ENCODE measurements at regions not wholly inside any gene's neighbourhood (a gene's known extent, or its start where the extent isn't known, plus 50 kb on each side); places are given as distances from the start of the nearest gene placed in this dataset.

- TF ChIP-seq, protein P1, sequence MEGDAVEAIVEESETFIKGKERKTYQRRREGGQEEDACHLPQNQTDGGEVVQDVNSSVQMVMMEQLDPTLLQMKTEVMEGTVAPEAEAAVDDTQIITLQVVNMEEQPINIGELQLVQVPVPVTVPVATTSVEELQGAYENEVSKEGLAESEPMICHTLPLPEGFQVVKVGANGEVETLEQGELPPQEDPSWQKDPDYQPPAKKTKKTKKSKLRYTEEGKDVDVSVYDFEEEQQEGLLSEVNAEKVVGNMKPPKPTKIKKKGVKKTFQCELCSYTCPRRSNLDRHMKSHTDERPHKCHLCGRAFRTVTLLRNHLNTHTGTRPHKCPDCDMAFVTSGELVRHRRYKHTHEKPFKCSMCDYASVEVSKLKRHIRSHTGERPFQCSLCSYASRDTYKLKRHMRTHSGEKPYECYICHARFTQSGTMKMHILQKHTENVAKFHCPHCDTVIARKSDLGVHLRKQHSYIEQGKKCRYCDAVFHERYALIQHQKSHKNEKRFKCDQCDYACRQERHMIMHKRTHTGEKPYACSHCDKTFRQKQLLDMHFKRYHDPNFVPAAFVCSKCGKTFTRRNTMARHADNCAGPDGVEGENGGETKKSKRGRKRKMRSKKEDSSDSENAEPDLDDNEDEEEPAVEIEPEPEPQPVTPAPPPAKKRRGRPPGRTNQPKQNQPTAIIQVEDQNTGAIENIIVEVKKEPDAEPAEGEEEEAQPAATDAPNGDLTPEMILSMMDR (conservative IDR thresholded peaks at IDR 0.05; ENCODE audit: low read depth, low read length): no peak
- TF ChIP-seq NFE2L2 (IDR thresholded peaks at IDR 0.05; ENCODE audit: low read depth, low read length) (no peak), POLR2A (IDR thresholded peaks at IDR 0.05; ENCODE audit: low read depth, low read length) (no peak), MXI1 (IDR thresholded peaks at IDR 0.05; ENCODE audit: borderline replicate concordance, low read depth, low read length) (no peak), RFX5 (IDR thresholded peaks at IDR 0.05; ENCODE audit: low read depth, low read length) (no peak), ELK1 (IDR thresholded peaks at IDR 0.05; ENCODE audit: borderline replicate concordance, low read depth, low read length) (no peak), RCOR1 (IDR thresholded peaks at IDR 0.05; ENCODE audit: insufficient replicate concordance, low read length) (no peak), CEBPB (IDR thresholded peaks at IDR 0.05; ENCODE audit: low read depth, low read length) (no peak), CHD1 (IDR thresholded peaks at IDR 0.05; ENCODE audit: low read depth, low read length) (no peak), SMC3 (IDR thresholded peaks at IDR 0.05; ENCODE audit: low read depth, low read length) (no peak)
Measured at GRCh38 chr19:7421941-7422744, 66.7 kb downstream of the PEX11G start.
